Astrocyte of the spinal cord (primary cell): ENCODE measurements at regions not wholly inside any gene's neighbourhood (a gene's known extent, or its start where the extent isn't known, plus 50 kb on each side); places are given as distances from the start of the nearest gene placed in this dataset.

ENCODE experiments used
- DNase-seq: peaks from one replicate; pipeline ENCODE4 v3.0.0; 2011; ENCODE audit warnings: low read depth, low spot score
- H3K4me3 ChIP-seq: 2 replicates; pipeline ENCODE4 v1.5.1; 2011; ENCODE audit warnings: low read depth, mild to moderate bottlenecking, low read length, moderate library complexity
- CTCF ChIP-seq: IDR thresholded peaks from 2 replicates; pipeline ENCODE4 v1.5.1; 2012; ENCODE audit warnings: low read depth, mild to moderate bottlenecking, low read length, inconsistent platforms
- in situ Hi-C: cut with HindIII; loops from 2 replicates; pipeline ENCODE4 v1.10.0; 2017; ENCODE audit warnings: low sequenced_read_pairs

GRCh38 chr16:49011901-49012300, 269.7 kb downstream of the CBLN1 start:
- TF ChIP-seq CTCF, result no peak
- in situ Hi-C loops, result no loop called here
- DNase-seq, result no peak
- H3K4me3 ChIP-seq, result no peak overlapping the region

GRCh38 chr16:49010879-49011278, 270.8 kb downstream of the CBLN1 start:
- in situ Hi-C loops, result no loop called here
- no peak for TF ChIP-seq CTCF
- H3K4me3 ChIP-seq, result no peak overlapping the region
- no peak for DNase-seq

DNA sequence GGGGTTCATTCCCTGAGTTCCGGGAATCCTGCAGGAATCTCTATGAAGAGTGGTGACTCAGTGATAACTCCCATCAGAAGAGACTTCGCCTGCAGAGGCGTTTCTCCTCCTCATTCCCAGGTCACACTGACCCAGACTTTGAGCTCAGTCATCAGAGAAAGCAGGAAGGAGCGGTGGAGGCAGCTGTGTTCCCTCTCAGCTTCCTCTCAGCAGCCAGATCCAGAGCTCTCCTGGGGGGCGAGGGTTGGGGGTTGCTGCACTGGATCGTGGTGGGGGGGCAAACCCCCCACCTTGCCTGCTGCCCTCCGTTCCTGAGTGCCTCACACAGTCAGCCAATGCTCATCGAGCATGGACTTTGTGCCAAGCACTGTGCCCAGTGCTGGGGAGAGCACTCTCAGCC, 271.2 kb downstream of the CBLN1 start:
- no peak for DNase-seq
- H3K4me3 ChIP-seq, result no peak overlapping the region
- in situ Hi-C loops, result no loop called here
- TF ChIP-seq CTCF, result no peak

- H3K4me3 ChIP-seq, result no peak overlapping the region
- in situ Hi-C loops, result no loop called here
- no peak for TF ChIP-seq CTCF
- no peak for DNase-seq
These were observed 272.4 kb downstream of the CBLN1 start for GRCh38 chr16:49009204-49009603.

DNA sequence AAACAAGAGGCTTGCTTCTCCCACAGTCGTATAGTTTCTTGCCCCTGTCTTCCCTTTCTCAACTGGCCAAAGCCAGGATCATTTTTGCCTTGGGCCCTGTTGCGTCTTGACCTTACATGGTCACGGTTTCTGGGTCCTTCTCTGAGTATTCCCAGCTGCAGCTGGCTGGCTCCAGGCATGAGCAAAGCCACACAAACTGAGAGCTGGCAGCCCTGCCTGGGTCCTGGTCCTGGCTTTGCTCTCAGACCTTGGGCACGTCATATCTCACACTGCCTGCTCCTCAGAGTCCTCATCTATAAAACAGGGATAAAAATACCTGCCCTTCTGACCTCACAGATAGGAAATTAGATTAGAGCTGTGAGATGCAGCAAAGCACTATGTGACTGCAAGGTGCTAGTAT, 277.6 kb downstream of the CBLN1 start:
- in situ Hi-C loops, result no loop called here

GRCh38 chr16:49003022-49003421, 278.6 kb downstream of the CBLN1 start:
- H3K4me3 ChIP-seq, result no peak overlapping the region
- in situ Hi-C loops, result no loop called here
- no peak for TF ChIP-seq CTCF
- no peak for DNase-seq

More for the DNA sequence above, 277.6 kb downstream of the CBLN1 start:
- DNase-seq, result no peak
- H3K4me3 ChIP-seq, result no peak overlapping the region
- no peak for TF ChIP-seq CTCF

- peak; percentile 55 for TF ChIP-seq CTCF
- in situ Hi-C loops, result no loop called here
- no peak overlapping the region for H3K4me3 ChIP-seq
- DNase-seq, result no peak
These were observed 281.0 kb downstream of the CBLN1 start for GRCh38 chr16:49000594-49000993.
